Lung (tissue), 11 donors: ENCODE measurements at regions not wholly inside any gene's neighbourhood (a gene's known extent, or its start where the extent isn't known, plus 50 kb on each side); places are given as distances from the start of the nearest gene placed in this dataset.

Experiments
- ATAC-seq: fragments of 200-7000 bp; cut with Tn5 transposase; one replicate; pipeline ENCODE4 v1.9.1; 2020; ENCODE audit warnings: moderate number of reproducible peaks; ENCODE audit not compliant: insufficient read depth, low FRiP score
- DNase-seq, 3 donors: peaks; one replicate each; pipeline ENCODE4 v3.0.0-alpha.2; 2013 to 2017
- H3K27ac ChIP-seq, 2 donors: one replicate each; pipeline ENCODE4 v1.5.1; 2013; ENCODE audit warnings: mild to moderate bottlenecking in 2 of 2, moderate library complexity in 2 of 2, control low read depth in 1 of 2, inconsistent platforms in 1 of 2, low read depth in 1 of 2, low read length in 1 of 2
- H3K27me3 ChIP-seq, 3 donors: one replicate each; pipeline ENCODE4 v1.5.1; 2013; ENCODE audit warnings: low read length in 2 of 3; ENCODE audit not compliant: control insufficient read depth in 3 of 3, insufficient read depth in 3 of 3
- H3K36me3 ChIP-seq, 4 donors: one replicate each; pipeline ENCODE4 v1.5.1; 2013; ENCODE audit warnings: low read length in 4 of 4, mild to moderate bottlenecking in 1 of 4, moderate library complexity in 1 of 4; ENCODE audit not compliant: control insufficient read depth in 4 of 4, insufficient read depth in 4 of 4
- H3K4me1 ChIP-seq, 5 donors: one replicate each; pipeline ENCODE4 v1.5.1; 2013; ENCODE audit warnings: low read length in 5 of 5, mild to moderate bottlenecking in 2 of 5, moderate library complexity in 1 of 5; ENCODE audit not compliant: control insufficient read depth in 5 of 5, insufficient read depth in 5 of 5
- H3K4me3 ChIP-seq: one replicate; pipeline ENCODE4 v1.5.1; 2013; ENCODE audit warnings: mild to moderate bottlenecking, control low read depth, moderate library complexity
- H3K9ac ChIP-seq, 2 donors: one replicate each; pipeline ENCODE4 v1.5.1; 2013; ENCODE audit warnings: low read length in 2 of 2, control low read depth in 1 of 2; ENCODE audit not compliant: insufficient read depth in 1 of 2
- H3K9me3 ChIP-seq, 4 donors: one replicate each; pipeline ENCODE4 v1.5.1; 2013; ENCODE audit warnings: low read length in 3 of 4, mild to moderate bottlenecking in 1 of 4, moderate library complexity in 1 of 4; ENCODE audit not compliant: control insufficient read depth in 4 of 4, insufficient read depth in 3 of 4
- CTCF ChIP-seq: IDR thresholded peaks from 2 replicates; pipeline ENCODE4 v1.5.1; 2012; ENCODE audit warnings: mild to moderate bottlenecking; ENCODE audit errors: control extremely low read depth, extremely low read depth
- WGBS, 2 donors: extraction: QIAGEN DNeasy Blood & Tissue Kit; methylation state at CpG; one replicate each; pipeline ENCODE4 v1.1.7; 2013; 5-methylcytosine and 5-hydroxymethylcytosine counted together
- donor health status: control.
- donor health status: control.
- donor health status: Bipolar disorder and iron deficiency.
- donor health status: healthy.
- donor health status: DM: yes; HTN: yes; CAD: no.

GRCh38 chr3:194805546-194805945 lies 119.9 kb downstream of the FAM43A start:
- TF ChIP-seq CTCF, result no peak
- no peaks in the 10 kb centered on the region for H3K4me1 ChIP-seq
- H3K9ac ChIP-seq, result no peak overlapping the region
- H3K9me3 ChIP-seq, result no peaks in the 10 kb centered on the region
- ATAC-seq, result no peak
- H3K36me3 ChIP-seq, result no peaks in the 10 kb centered on the region
- no peaks in the 10 kb centered on the region for H3K27me3 ChIP-seq
- H3K27ac ChIP-seq, result no peak overlapping the region
- no peak overlapping the region for H3K4me3 ChIP-seq
- WGBS, 2 donors, result 85 to 97% methylated on average over 4 of the region's 4 CpGs
- no peak for DNase-seq

- no peak overlapping the region for H3K4me3 ChIP-seq
- H3K9ac ChIP-seq, result no peak overlapping the region
- WGBS, 2 donors, result 85% methylated on average over 10 of the region's 10 CpGs
- H3K9me3 ChIP-seq, result no peaks in the 10 kb centered on the region
- H3K36me3 ChIP-seq, result no peaks in the 10 kb centered on the region
- no peak for ATAC-seq
- no peaks in the 10 kb centered on the region for H3K27me3 ChIP-seq
- no peak for TF ChIP-seq CTCF
- no peaks in the 10 kb centered on the region for H3K4me1 ChIP-seq
- DNase-seq, result no peak
- no peak overlapping the region for H3K27ac ChIP-seq
Observed at GRCh38 chr3:194806991-194807630, 121.4 kb downstream of the FAM43A start.

GRCh38 chr3:194808640-194809097 lies 123.0 kb downstream of the FAM43A start:
- no peak for ATAC-seq
- no peak for DNase-seq
- no peaks in the 10 kb centered on the region for H3K9me3 ChIP-seq
- no peak overlapping the region for H3K27ac ChIP-seq
- no peak overlapping the region for H3K9ac ChIP-seq
- no peaks in the 10 kb centered on the region for H3K4me1 ChIP-seq
- no peak overlapping the region for H3K4me3 ChIP-seq
- no peaks in the 10 kb centered on the region for H3K27me3 ChIP-seq
- TF ChIP-seq CTCF, result no peak
- H3K36me3 ChIP-seq, result no peaks in the 10 kb centered on the region
- WGBS, 2 donors, result 92 to 96% methylated on average over 3 of the region's 3 CpGs

- Histone ChIP-seq H3K4me1 (no peaks in the 10 kb centered on the region), H3K9me3 (no peaks in the 10 kb centered on the region), H3K9ac (no peak overlapping the region), H3K27me3 (no peaks in the 10 kb centered on the region), H3K27ac (no peak overlapping the region), H3K4me3 (no peak overlapping the region), H3K36me3 (no peaks in the 10 kb centered on the region)
- TF ChIP-seq CTCF, result no peak
- ATAC-seq, result no peak
- DNase-seq, result no peak
- WGBS, 2 donors, result 96 to 98% methylated on average over 6 of the region's 6 CpGs
Observed at GRCh38 chr3:194809382-194809781, 123.7 kb downstream of the FAM43A start.
